ENCODE measurements at regions not wholly inside any gene's neighbourhood (a gene's known extent, or its start where the extent isn't known, plus 50 kb on each side); places are given as distances from the start of the nearest gene placed in this dataset.

- DNase-seq (ENCODE audit: low read depth in 2 of 2): no peak
Measured at GRCh38 chr6:163843218-163843617, 428.7 kb downstream of the QKI start.

- no peak for DNase-seq (ENCODE audit: low read depth in 2 of 2)
Measured at GRCh38 chr6:163842467-163842866, 427.9 kb downstream of the QKI start.

GRCh38 chr6:163841733-163842132 lies 427.2 kb downstream of the QKI start:
- DNase-seq (ENCODE audit: low read depth in 2 of 2): no peak

- no peak for DNase-seq (ENCODE audit: low read depth in 2 of 2)
Measured at GRCh38 chr6:163841326-163841725, 426.8 kb downstream of the QKI start.

- DNase-seq (ENCODE audit: low read depth in 2 of 2): no peak
Measured at GRCh38 chr6:163840880-163841279, 426.4 kb downstream of the QKI start.

GRCh38 chr6:163839296-163839695 lies 424.8 kb downstream of the QKI start:
- DNase-seq (ENCODE audit: low read depth in 2 of 2): no peak

- DNase-seq (ENCODE audit: low read depth in 2 of 2): no peak
Measured at GRCh38 chr6:163837691-163838431, 423.3 kb downstream of the QKI start.

- no peak for DNase-seq (ENCODE audit: low read depth in 2 of 2)
Measured at GRCh38 chr6:163836876-163837690, 422.6 kb downstream of the QKI start.

- DNase-seq (ENCODE audit: low read depth in 2 of 2): no peak
Measured at GRCh38 chr6:163835439-163836171, 421.1 kb downstream of the QKI start.

- DNase-seq (ENCODE audit: low read depth in 2 of 2): no peak
Measured at GRCh38 chr6:163834226-163834970, 419.9 kb downstream of the QKI start.

GRCh38 chr6:163831736-163832135 lies 417.2 kb downstream of the QKI start:
- DNase-seq (ENCODE audit: low read depth in 2 of 2): no peak

GRCh38 chr6:163830641-163831040 lies 416.1 kb downstream of the QKI start:
- no peak for DNase-seq (ENCODE audit: low read depth in 2 of 2)

- no peak for DNase-seq (ENCODE audit: low read depth in 2 of 2)
Measured at GRCh38 chr6:163828038-163828795, 413.7 kb downstream of the QKI start.

- DNase-seq (ENCODE audit: low read depth in 2 of 2): no peak
Measured at GRCh38 chr6:163827143-163827542, 412.6 kb downstream of the QKI start.

GRCh38 chr6:163826629-163827028 lies 412.1 kb downstream of the QKI start:
- DNase-seq (ENCODE audit: low read depth in 2 of 2): no peak

GRCh38 chr6:163825033-163825432 lies 410.5 kb downstream of the QKI start:
- no peak for DNase-seq (ENCODE audit: low read depth in 2 of 2)

GRCh38 chr6:163823577-163823976 lies 409.1 kb downstream of the QKI start:
- DNase-seq (ENCODE audit: low read depth in 2 of 2): no peak

- no peak for DNase-seq (ENCODE audit: low read depth in 2 of 2)
Measured at GRCh38 chr6:163820745-163821458, 406.4 kb downstream of the QKI start.

GRCh38 chr6:163820171-163820570 lies 405.7 kb downstream of the QKI start:
- no peak for DNase-seq (ENCODE audit: low read depth in 2 of 2)

- DNase-seq (ENCODE audit: low read depth in 2 of 2): no peak
Measured at GRCh38 chr6:163818719-163819118, 404.2 kb downstream of the QKI start.
